PC-9 (cell line): ENCODE measurements at regions not wholly inside any gene's neighbourhood (a gene's known extent, or its start where the extent isn't known, plus 50 kb on each side); places are given as distances from the start of the nearest gene placed in this dataset.

ENCODE experiments used
- BruUV-seq: library from RNA; stranded (reverse); fragments of 400-500 nt; replicated peaks from 2 replicates; lab custom pipeline; 2021; lab: Mats Ljungman, UMichigan
- CTCF ChIA-PET: fragments of 300-600 bp; sonication (Branson Sonifier 250); formaldehyde crosslinking; loops from one replicate; lab custom pipeline; 2022; ENCODE audit warnings: antibody characterized with exemption; lab: Charles Lee
- POLR2A ChIA-PET: fragments of 300-600 bp; sonication (Branson Sonifier 250); formaldehyde crosslinking; loops from one replicate; lab custom pipeline; 2022; ENCODE audit warnings: antibody characterized with exemption; ENCODE audit not compliant: unreplicated experiment; lab: Charles Lee
- DNase-seq, 2 experiments: peaks; one replicate each; pipeline versions ENCODE4 v3.0.0 to v3.0.0-alpha.2; 2015 to 2022; ENCODE audit warnings: mixed read lengths in 1 of 2
- H2AFZ ChIP-seq: fragments of 200-600 bp; sonication (generic); 2 replicates; pipeline ENCODE4 v1.8.1; 2017; ENCODE audit warnings: antibody characterized with exemption
- H3F3A ChIP-seq: fragments of 200-600 bp; sonication (generic); 2 replicates; pipeline ENCODE4 v1.8.1; 2017; ENCODE audit warnings: antibody characterized with exemption, mild to moderate bottlenecking, low read depth; ENCODE audit not compliant: insufficient read depth
- H3K27ac ChIP-seq: fragments of 200-600 bp; sonication (generic); 2 replicates; pipeline ENCODE4 v1.6.1; 2016; ENCODE audit warnings: mixed run types
- H3K27me3 ChIP-seq: fragments of 200-600 bp; sonication (generic); 2 replicates; pipeline ENCODE4 v1.6.1; 2016; ENCODE audit warnings: low read depth, mixed run types; ENCODE audit not compliant: insufficient read depth
- H3K36me3 ChIP-seq: fragments of 200-600 bp; sonication (generic); 2 replicates; pipeline ENCODE4 v1.6.1; 2016; ENCODE audit warnings: low read depth, mixed run types
- H3K4me1 ChIP-seq: fragments of 200-600 bp; sonication (generic); replicated peaks from 2 replicates; pipeline ENCODE4 v1.6.1; 2016; ENCODE audit warnings: mixed run types; ENCODE audit not compliant: insufficient read depth
- H3K4me2 ChIP-seq: fragments of 200-600 bp; sonication (generic); 2 replicates; pipeline ENCODE4 v1.6.1; 2017; ENCODE audit warnings: mixed run types
- H3K4me3 ChIP-seq: fragments of 200-600 bp; sonication (generic); 2 replicates; pipeline ENCODE4 v1.6.1; 2016; ENCODE audit warnings: mixed run types
- H3K79me2 ChIP-seq: fragments of 200-600 bp; sonication (generic); 2 replicates; pipeline ENCODE4 v1.6.1; 2017; ENCODE audit warnings: low read depth, mixed run types
- H3K9me2 ChIP-seq: fragments of 200-600 bp; sonication (generic); 2 replicates; pipeline ENCODE4 v1.8.1; 2017; ENCODE audit warnings: mild to moderate bottlenecking; ENCODE audit not compliant: insufficient read depth
- H3K9me3 ChIP-seq: fragments of 200-600 bp; sonication (generic); 2 replicates; pipeline ENCODE4 v1.8.1; 2016; ENCODE audit warnings: low read depth; ENCODE audit not compliant: insufficient read depth
- H4K20me1 ChIP-seq: fragments of 200-600 bp; sonication (generic); 2 replicates; pipeline ENCODE4 v1.8.1; 2017; ENCODE audit not compliant: insufficient read depth
- EZH2 ChIP-seq: fragments of 200-600 bp; sonication (generic); IDR thresholded peaks from 2 replicates; pipeline ENCODE4 v1.8.0; 2017; ENCODE audit warnings: antibody characterized with exemption, low read depth
- intact Hi-C: fragments of 100-400 bp; cut with micrococcal nuclease; formaldehyde crosslinking; loops from one replicate; pipeline ENCODE4 v1.10.0; 2022; ENCODE audit not compliant: unreplicated experiment
- TF ChIP-seq, protein P1 (sequence below): fragments of 200-600 bp; sonication (generic); conservative IDR thresholded peaks from 2 replicates; pipeline ENCODE4 v1.6.1; 2017; ENCODE audit warnings: mixed run types, antibody characterized with exemption, mild to moderate bottlenecking, moderate library complexity

DNA sequence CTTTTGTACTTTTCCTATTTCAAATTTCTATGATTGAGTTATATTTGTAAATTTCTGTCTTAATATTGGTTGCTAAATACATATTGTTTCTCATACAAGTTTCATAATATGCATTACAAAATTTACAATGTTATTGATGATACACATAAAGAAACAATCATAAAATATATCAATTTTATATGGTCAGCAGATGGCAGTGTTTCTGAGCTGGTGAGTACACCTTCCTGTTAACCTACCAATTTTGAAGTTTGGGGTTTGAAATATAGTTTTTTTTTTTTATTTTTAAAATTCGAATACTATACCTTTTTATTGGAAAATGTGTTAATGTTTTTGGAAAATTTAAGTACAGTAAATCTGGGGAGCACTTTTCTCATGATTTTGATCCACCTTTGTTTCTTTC lies 1953.1 kb upstream of the ADGRL3 start:
- POLR2A ChIA-PET = no interaction called here
- Histone ChIP-seq H3K79me2 (no peaks in the 10 kb centered on the region), H3K9me2 (no peaks in the 10 kb centered on the region), H3K4me1 (no peaks in the 10 kb centered on the region), H3K9me3 (no peaks in the 10 kb centered on the region), H4K20me1 (no peaks in the 10 kb centered on the region), H3K36me3 (no peaks in the 10 kb centered on the region), H3K4me2 (no peak overlapping the region), H3K27me3 (no peaks in the 10 kb centered on the region), H3K27ac (no peak overlapping the region), H2AFZ (no peak overlapping the region), H3F3A (no peaks in the 10 kb centered on the region), H3K4me3 (no peak overlapping the region)
- TF ChIP-seq, protein P1, sequence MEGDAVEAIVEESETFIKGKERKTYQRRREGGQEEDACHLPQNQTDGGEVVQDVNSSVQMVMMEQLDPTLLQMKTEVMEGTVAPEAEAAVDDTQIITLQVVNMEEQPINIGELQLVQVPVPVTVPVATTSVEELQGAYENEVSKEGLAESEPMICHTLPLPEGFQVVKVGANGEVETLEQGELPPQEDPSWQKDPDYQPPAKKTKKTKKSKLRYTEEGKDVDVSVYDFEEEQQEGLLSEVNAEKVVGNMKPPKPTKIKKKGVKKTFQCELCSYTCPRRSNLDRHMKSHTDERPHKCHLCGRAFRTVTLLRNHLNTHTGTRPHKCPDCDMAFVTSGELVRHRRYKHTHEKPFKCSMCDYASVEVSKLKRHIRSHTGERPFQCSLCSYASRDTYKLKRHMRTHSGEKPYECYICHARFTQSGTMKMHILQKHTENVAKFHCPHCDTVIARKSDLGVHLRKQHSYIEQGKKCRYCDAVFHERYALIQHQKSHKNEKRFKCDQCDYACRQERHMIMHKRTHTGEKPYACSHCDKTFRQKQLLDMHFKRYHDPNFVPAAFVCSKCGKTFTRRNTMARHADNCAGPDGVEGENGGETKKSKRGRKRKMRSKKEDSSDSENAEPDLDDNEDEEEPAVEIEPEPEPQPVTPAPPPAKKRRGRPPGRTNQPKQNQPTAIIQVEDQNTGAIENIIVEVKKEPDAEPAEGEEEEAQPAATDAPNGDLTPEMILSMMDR = peak; percentile 52
- no peak for TF ChIP-seq EZH2
- no peak for DNase-seq
- BruUV-seq = no TSS peak
- intact Hi-C loops = loop anchor here (2.0 kb wide), 1 partner anchor 954 kb away; no protein-coding TSS in a partner anchor
- CTCF ChIA-PET = no interaction called here

DNA sequence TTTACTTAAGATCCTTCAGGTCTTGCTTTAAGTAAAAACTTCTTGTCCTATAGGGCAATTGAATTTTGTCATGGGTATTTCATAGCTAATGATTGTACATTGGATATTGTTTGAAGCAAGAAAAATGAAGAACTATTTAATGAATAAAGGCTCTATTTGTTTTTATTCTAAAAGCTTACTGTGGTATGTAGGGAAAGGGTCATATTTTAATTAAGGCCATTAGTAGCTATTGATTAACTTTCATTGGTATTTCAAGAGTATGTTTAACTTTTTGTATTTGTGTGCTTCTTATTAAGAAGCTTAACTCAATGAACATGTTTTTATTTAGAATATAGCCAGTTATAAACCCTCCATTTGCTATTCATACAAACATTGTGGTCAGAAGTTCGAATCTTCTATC lies 1951.8 kb upstream of the ADGRL3 start:
- Histone ChIP-seq H3K79me2 (no peaks in the 10 kb centered on the region), H3K27me3 (no peaks in the 10 kb centered on the region), H3F3A (no peaks in the 10 kb centered on the region), H3K27ac (no peak overlapping the region), H4K20me1 (no peaks in the 10 kb centered on the region), H3K4me1 (no peaks in the 10 kb centered on the region), H2AFZ (no peak overlapping the region), H3K4me3 (no peak overlapping the region), H3K9me2 (no peaks in the 10 kb centered on the region), H3K36me3 (no peaks in the 10 kb centered on the region), H3K4me2 (no peak overlapping the region), H3K9me3 (no peaks in the 10 kb centered on the region)
- ChIA-PET POLR2A (no interaction called here), CTCF (no interaction called here)
- intact Hi-C loops = no loop called here
- no peak for TF ChIP-seq EZH2
- TF ChIP-seq, protein P1 = no peak
- DNase-seq = no peak
- BruUV-seq = no TSS peak

DNA sequence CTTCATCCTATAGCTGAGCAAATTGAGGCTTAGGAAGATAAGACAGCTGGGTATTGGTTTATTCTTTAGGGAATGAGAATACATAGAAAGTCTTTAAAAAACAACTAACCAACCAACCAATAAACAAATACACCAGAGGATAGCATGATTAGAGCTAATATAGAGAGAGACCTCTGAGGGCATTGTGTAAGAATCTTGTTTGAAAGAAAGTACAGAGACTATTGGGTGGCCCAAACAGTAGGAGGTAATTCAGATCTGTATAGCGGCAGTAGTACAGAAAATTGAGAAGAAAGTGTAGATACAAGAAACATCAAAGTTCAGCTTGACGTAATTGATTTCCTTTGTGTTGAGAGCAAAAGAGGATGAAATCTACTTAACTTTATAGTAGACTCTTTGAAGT lies 1951.0 kb upstream of the ADGRL3 start:
- Histone ChIP-seq H2AFZ (no peak overlapping the region), H3K4me2 (no peak overlapping the region), H3K79me2 (no peaks in the 10 kb centered on the region), H3K9me3 (no peaks in the 10 kb centered on the region), H3K4me3 (no peak overlapping the region), H3K36me3 (no peaks in the 10 kb centered on the region), H3F3A (no peaks in the 10 kb centered on the region), H3K27me3 (no peaks in the 10 kb centered on the region), H3K27ac (no peak overlapping the region), H3K9me2 (no peaks in the 10 kb centered on the region), H3K4me1 (no peaks in the 10 kb centered on the region), H4K20me1 (no peaks in the 10 kb centered on the region)
- intact Hi-C loops = no loop called here
- no TSS peak for BruUV-seq
- TF ChIP-seq, protein P1 = no peak
- no peak for TF ChIP-seq EZH2
- ChIA-PET POLR2A (no interaction called here), CTCF (interaction anchor here (0.6 kb wide), 1 partner anchor 928 kb away, joined by 3 read pairs; no protein-coding TSS in a partner anchor)
- no peak for DNase-seq
